Suppressor macrophage (primary cell): ENCODE measurements at regions not wholly inside any gene's neighbourhood (a gene's known extent, or its start where the extent isn't known, plus 50 kb on each side); places are given as distances from the start of the nearest gene placed in this dataset.

ENCODE experiments used
- DNase-seq, 4 experiments: peaks; one replicate each; pipeline ENCODE4 v3.0.0-alpha.2; 2020 to 2022

- no peak for DNase-seq
Observed at GRCh38 chr13:40270726-40271125, 395.7 kb downstream of the FOXO1 start.

GRCh38 chr13:40271271-40271885 is 395.1 kb downstream of the FOXO1 start:
- DNase-seq = no peak

- DNase-seq = peak in 2 of 4 experiments; percentile 14 to 21
Observed at GRCh38 chr13:40271931-40272775, 394.3 kb downstream of the FOXO1 start.

- DNase-seq = no peak
Observed at GRCh38 chr13:40272776-40273139, 393.7 kb downstream of the FOXO1 start.

GRCh38 chr13:40273253-40274025 is 393.0 kb downstream of the FOXO1 start:
- peak in 3 of 4 experiments; percentile 29 to 32 (median 31) for DNase-seq

- DNase-seq = no peak
Observed at GRCh38 chr13:40274103-40274502, 392.3 kb downstream of the FOXO1 start.

- DNase-seq = no peak
Observed at GRCh38 chr13:40275155-40275554, 391.3 kb downstream of the FOXO1 start.

GRCh38 chr13:40275636-40276035 is 390.8 kb downstream of the FOXO1 start:
- no peak for DNase-seq

GRCh38 chr13:40283666-40284065 is 382.8 kb downstream of the FOXO1 start:
- DNase-seq = no peak

GRCh38 chr13:40285634-40286033 is 380.8 kb downstream of the FOXO1 start:
- no peak for DNase-seq

GRCh38 chr13:40287428-40287827 is 379.0 kb downstream of the FOXO1 start:
- no peak for DNase-seq

GRCh38 chr13:40288259-40288658 is 378.2 kb downstream of the FOXO1 start:
- no peak for DNase-seq

- no peak for DNase-seq
Observed at GRCh38 chr13:40290758-40291157, 375.7 kb downstream of the FOXO1 start.

- DNase-seq = no peak
Observed at GRCh38 chr13:40292108-40292507, 374.3 kb downstream of the FOXO1 start.

GRCh38 chr13:40292536-40292935 is 373.9 kb downstream of the FOXO1 start:
- no peak for DNase-seq

GRCh38 chr13:40302351-40302750 is 364.1 kb downstream of the FOXO1 start:
- DNase-seq = no peak

GRCh38 chr13:40304391-40304790 is 362.1 kb downstream of the FOXO1 start:
- no peak for DNase-seq

- DNase-seq = peak; percentile 24 to 63 (median 47)
Observed at GRCh38 chr13:40306817-40307216, 359.6 kb downstream of the FOXO1 start.

- no peak for DNase-seq
Observed at GRCh38 chr13:40309881-40310280, 356.6 kb downstream of the FOXO1 start.

GRCh38 chr13:40311356-40312101 is 354.9 kb downstream of the FOXO1 start:
- DNase-seq = peak; percentile 9 to 38 (median 26)

- peak; percentile 50 to 72 (median 68) for DNase-seq
Observed at GRCh38 chr13:40313269-40314200, 352.9 kb downstream of the FOXO1 start.
